ENCODE measurements at regions not wholly inside any gene's neighbourhood (a gene's known extent, or its start where the extent isn't known, plus 50 kb on each side); places are given as distances from the start of the nearest gene placed in this dataset.
"Not testable (repeated sequence)": the region's sequence is repeated elsewhere in the genome, so short reads cannot be mapped to it uniquely, and the experiment has no call there.

- H3K27me3 ChIP-seq (ENCODE audit: control insufficient read depth, insufficient read depth, low read length): no peaks in the 10 kb centered on the region
- H3K9me3 ChIP-seq (ENCODE audit: control insufficient read depth, low read length): no peaks in the 10 kb centered on the region
- no peaks in the 10 kb centered on the region for H3K36me3 ChIP-seq (ENCODE audit: control insufficient read depth, insufficient read depth, low read length)
- no peak overlapping the region for H3K9ac ChIP-seq (ENCODE audit: low read length)
- peaks cover 1% of the 10 kb centered on the region for H3K4me1 ChIP-seq (ENCODE audit: control insufficient read depth, insufficient read depth, low read length)
- H3K4me3 ChIP-seq (ENCODE audit: low read length): no peak overlapping the region
Measured at GRCh38 chr16:79892278-79892677, 291.7 kb upstream of the MAF start.

DNA sequence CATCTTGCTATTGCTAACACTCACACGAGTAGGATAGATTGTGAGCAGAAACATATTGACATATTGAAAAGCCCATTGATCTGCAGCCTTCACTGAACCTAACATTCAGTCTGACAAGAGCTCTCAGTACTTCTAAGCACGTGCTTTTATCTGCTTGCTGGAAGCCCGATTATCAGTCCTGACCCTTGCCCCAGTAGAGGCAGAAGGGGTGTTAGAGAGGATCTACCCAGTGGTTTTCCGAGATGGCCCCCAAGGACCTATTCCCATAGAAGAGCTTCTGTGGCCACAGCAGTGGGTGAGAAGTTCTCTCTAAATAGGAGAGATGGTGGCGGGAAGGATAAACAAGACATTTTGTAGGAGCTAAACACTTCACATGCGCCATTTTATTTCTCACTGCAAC is 290.9 kb upstream of the MAF start:
- no peaks in the 10 kb centered on the region for H3K4me1 ChIP-seq (ENCODE audit: control insufficient read depth, insufficient read depth, low read length)
- no peaks in the 10 kb centered on the region for H3K9me3 ChIP-seq (ENCODE audit: control insufficient read depth, low read length)
- no peaks in the 10 kb centered on the region for H3K36me3 ChIP-seq (ENCODE audit: control insufficient read depth, insufficient read depth, low read length)
- H3K27me3 ChIP-seq (ENCODE audit: control insufficient read depth, insufficient read depth, low read length): no peaks in the 10 kb centered on the region
- H3K9ac ChIP-seq (ENCODE audit: low read length): no peak overlapping the region
- H3K4me3 ChIP-seq (ENCODE audit: low read length): no peak overlapping the region

GRCh38 chr16:79887541-79888540 is 287.3 kb upstream of the MAF start:
- Histone ChIP-seq H3K4me3 (ENCODE audit: low read length) (no peak overlapping the region), H3K9ac (ENCODE audit: low read length) (no peak overlapping the region), H3K27me3 (ENCODE audit: control insufficient read depth, insufficient read depth, low read length) (no peaks in the 10 kb centered on the region), H3K36me3 (ENCODE audit: control insufficient read depth, insufficient read depth, low read length) (no peaks in the 10 kb centered on the region), H3K4me1 (ENCODE audit: control insufficient read depth, insufficient read depth, low read length) (no peaks in the 10 kb centered on the region), H3K9me3 (ENCODE audit: control insufficient read depth, low read length) (no peaks in the 10 kb centered on the region)

DNA sequence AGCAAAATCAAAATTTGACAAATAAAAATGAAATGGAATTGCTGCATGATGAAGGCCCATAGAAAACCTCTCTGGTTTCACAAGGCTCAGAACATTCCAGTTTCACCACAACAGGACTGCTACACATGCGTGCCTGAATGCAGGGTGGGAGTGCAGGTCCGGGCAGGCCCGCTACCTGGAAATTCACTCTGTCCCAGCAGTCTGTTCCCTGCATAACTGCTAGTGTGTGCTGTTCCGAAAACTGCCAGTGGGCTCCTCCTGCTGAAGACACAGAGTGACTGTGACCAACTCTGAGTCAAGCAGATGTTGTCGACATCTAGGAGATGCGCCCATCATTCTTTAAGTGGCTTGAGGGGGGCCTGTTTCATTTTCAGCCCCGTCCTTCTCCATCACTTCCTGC is 284.8 kb upstream of the MAF start:
- H3K4me1 ChIP-seq (ENCODE audit: control insufficient read depth, insufficient read depth, low read length): no peaks in the 10 kb centered on the region
- no peaks in the 10 kb centered on the region for H3K9me3 ChIP-seq (ENCODE audit: control insufficient read depth, low read length)
- H3K4me3 ChIP-seq (ENCODE audit: low read length): no peak overlapping the region
- H3K9ac ChIP-seq (ENCODE audit: low read length): no peak overlapping the region
- no peaks in the 10 kb centered on the region for H3K36me3 ChIP-seq (ENCODE audit: control insufficient read depth, insufficient read depth, low read length)
- no peaks in the 10 kb centered on the region for H3K27me3 ChIP-seq (ENCODE audit: control insufficient read depth, insufficient read depth, low read length)

DNA sequence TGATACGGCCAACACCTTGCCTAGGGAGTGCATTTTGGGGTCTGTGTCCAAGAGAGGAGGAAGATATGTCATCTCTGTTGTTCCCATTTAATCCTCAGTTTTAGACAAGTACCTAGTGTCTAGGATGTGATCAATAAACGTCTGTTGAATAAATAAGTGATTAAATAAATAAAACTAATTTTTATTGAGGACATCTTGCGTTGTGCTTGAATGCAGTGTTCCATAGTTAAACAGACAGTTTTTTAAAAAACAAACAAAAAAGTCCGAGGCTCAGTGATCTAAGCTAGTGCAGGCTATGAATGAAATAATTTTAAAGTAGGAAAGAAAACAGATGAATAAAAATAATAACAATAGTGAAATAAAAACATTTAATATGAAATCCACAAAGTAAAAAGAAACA is 283.0 kb upstream of the MAF start:
- Histone ChIP-seq H3K36me3 (ENCODE audit: control insufficient read depth, insufficient read depth, low read length) (no peaks in the 10 kb centered on the region), H3K27me3 (ENCODE audit: control insufficient read depth, insufficient read depth, low read length) (no peaks in the 10 kb centered on the region), H3K9ac (ENCODE audit: low read length) (no peak overlapping the region), H3K9me3 (ENCODE audit: control insufficient read depth, low read length) (no peaks in the 10 kb centered on the region), H3K4me1 (ENCODE audit: control insufficient read depth, insufficient read depth, low read length) (no peaks in the 10 kb centered on the region), H3K4me3 (ENCODE audit: low read length) (no peak overlapping the region)

DNA sequence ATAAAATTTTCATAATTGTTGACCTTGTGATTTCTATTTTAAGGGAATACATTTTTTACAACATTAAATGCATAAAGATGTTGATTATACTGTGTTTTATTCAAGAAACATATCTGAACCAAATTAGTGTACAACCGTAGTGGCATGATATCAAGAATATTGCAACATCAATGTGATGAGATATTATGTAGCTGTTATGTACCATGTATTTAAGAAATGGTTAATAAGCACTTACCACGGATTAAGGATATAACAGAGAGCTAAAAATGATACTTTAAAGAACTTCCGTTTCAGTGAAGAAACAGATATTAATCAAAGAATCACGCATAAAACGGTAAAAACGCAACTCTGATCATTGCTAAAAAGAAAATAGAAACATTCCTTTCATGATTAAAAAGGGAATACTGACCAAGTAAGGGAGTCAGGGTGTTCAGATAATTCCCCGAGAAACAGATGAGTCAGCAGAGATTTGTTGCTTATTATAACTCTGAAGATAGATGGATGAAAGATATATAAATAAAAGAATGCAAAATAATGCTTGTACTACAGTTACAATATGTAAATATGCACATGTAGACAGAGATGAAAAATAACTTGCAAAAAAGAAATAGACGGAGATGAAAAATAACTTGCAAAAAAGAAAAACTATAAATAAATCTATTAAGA is 281.9 kb upstream of the MAF start:
- Histone ChIP-seq H3K4me1 (ENCODE audit: control insufficient read depth, insufficient read depth, low read length) (no peaks in the 10 kb centered on the region), H3K4me3 (ENCODE audit: low read length) (no peak overlapping the region), H3K36me3 (ENCODE audit: control insufficient read depth, insufficient read depth, low read length) (no peaks in the 10 kb centered on the region), H3K27me3 (ENCODE audit: control insufficient read depth, insufficient read depth, low read length) (no peaks in the 10 kb centered on the region), H3K9ac (ENCODE audit: low read length) (no peak overlapping the region), H3K9me3 (ENCODE audit: control insufficient read depth, low read length) (no peaks in the 10 kb centered on the region)

GRCh38 chr16:79881107-79881506 is 280.6 kb upstream of the MAF start:
- not testable (repeated sequence) for H3K9me3 ChIP-seq (ENCODE audit: control insufficient read depth, low read length); H3K36me3 ChIP-seq (ENCODE audit: control insufficient read depth, insufficient read depth, low read length); H3K4me3 ChIP-seq (ENCODE audit: low read length); H3K27me3 ChIP-seq (ENCODE audit: control insufficient read depth, insufficient read depth, low read length); H3K4me1 ChIP-seq (ENCODE audit: control insufficient read depth, insufficient read depth, low read length); H3K9ac ChIP-seq (ENCODE audit: low read length)

- no peaks in the 10 kb centered on the region for H3K36me3 ChIP-seq (ENCODE audit: control insufficient read depth, insufficient read depth, low read length)
- H3K9me3 ChIP-seq (ENCODE audit: control insufficient read depth, low read length): no peaks in the 10 kb centered on the region
- no peak overlapping the region for H3K9ac ChIP-seq (ENCODE audit: low read length)
- no peaks in the 10 kb centered on the region for H3K27me3 ChIP-seq (ENCODE audit: control insufficient read depth, insufficient read depth, low read length)
- no peaks in the 10 kb centered on the region for H3K4me1 ChIP-seq (ENCODE audit: control insufficient read depth, insufficient read depth, low read length)
- no peak overlapping the region for H3K4me3 ChIP-seq (ENCODE audit: low read length)
Measured at GRCh38 chr16:79876332-79876730, 275.8 kb upstream of the MAF start.

DNA sequence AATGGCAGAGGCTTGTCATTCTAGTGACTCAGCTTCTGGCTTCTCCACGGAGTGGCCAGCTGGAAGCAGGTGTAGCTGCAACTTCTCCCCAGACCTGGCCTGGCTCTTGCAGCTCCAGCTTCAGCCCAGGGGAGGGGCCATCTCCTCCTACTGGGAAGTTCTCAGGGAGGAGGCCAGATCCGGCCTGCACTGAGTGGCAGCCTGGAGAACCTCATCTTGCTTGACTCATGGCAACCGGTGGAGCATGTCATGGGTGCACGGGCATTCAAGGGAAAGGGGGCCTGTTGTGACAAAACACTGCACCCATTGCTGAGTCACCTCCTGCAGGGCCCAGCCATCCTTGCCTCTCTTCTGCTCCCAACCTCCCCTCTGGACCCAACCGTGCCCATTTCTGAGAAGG is 273.9 kb upstream of the MAF start:
- Histone ChIP-seq H3K4me3 (ENCODE audit: low read length) (no peak overlapping the region), H3K9ac (ENCODE audit: low read length) (no peak overlapping the region), H3K36me3 (ENCODE audit: control insufficient read depth, insufficient read depth, low read length) (no peaks in the 10 kb centered on the region), H3K27me3 (ENCODE audit: control insufficient read depth, insufficient read depth, low read length) (no peaks in the 10 kb centered on the region), H3K4me1 (ENCODE audit: control insufficient read depth, insufficient read depth, low read length) (no peaks in the 10 kb centered on the region), H3K9me3 (ENCODE audit: control insufficient read depth, low read length) (no peaks in the 10 kb centered on the region)

DNA sequence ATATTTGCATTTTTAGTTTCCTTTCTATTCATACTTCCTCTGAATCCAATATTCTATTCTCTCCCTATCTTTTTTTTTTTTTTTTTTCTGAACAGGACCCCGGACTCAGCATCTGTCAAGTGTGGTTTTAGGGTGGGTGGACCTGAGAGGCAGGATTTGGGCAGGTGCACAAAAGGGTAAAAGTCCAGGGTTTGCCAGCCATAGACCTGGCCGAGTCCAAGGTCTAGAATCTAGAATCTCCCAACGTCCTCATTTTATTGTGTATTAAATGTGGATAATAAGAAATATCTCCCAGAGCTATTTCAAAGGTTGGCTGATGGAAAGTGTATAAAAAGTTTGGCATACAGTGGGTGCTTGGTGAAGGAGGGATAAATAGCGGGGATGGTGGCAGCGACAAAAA is 273.3 kb upstream of the MAF start:
- no peaks in the 10 kb centered on the region for H3K27me3 ChIP-seq (ENCODE audit: control insufficient read depth, insufficient read depth, low read length)
- no peaks in the 10 kb centered on the region for H3K4me1 ChIP-seq (ENCODE audit: control insufficient read depth, insufficient read depth, low read length)
- H3K36me3 ChIP-seq (ENCODE audit: control insufficient read depth, insufficient read depth, low read length): no peaks in the 10 kb centered on the region
- H3K4me3 ChIP-seq (ENCODE audit: low read length): no peak overlapping the region
- no peak overlapping the region for H3K9ac ChIP-seq (ENCODE audit: low read length)
- no peaks in the 10 kb centered on the region for H3K9me3 ChIP-seq (ENCODE audit: control insufficient read depth, low read length)

GRCh38 chr16:79871906-79872305 is 271.4 kb upstream of the MAF start:
- Histone ChIP-seq H3K9ac (ENCODE audit: low read length) (no peak overlapping the region), H3K27me3 (ENCODE audit: control insufficient read depth, insufficient read depth, low read length) (no peaks in the 10 kb centered on the region), H3K4me1 (ENCODE audit: control insufficient read depth, insufficient read depth, low read length) (no peaks in the 10 kb centered on the region), H3K9me3 (ENCODE audit: control insufficient read depth, low read length) (no peaks in the 10 kb centered on the region), H3K36me3 (ENCODE audit: control insufficient read depth, insufficient read depth, low read length) (no peaks in the 10 kb centered on the region), H3K4me3 (ENCODE audit: low read length) (no peak overlapping the region)

- Histone ChIP-seq H3K36me3 (ENCODE audit: control insufficient read depth, insufficient read depth, low read length) (no peaks in the 10 kb centered on the region), H3K9ac (ENCODE audit: low read length) (no peak overlapping the region)
Measured at GRCh38 chr16:79870016-79870886, 269.7 kb upstream of the MAF start.

More at GRCh38 chr16:79870016-79870886, 269.7 kb upstream of the MAF start:
- Histone ChIP-seq H3K4me3 (ENCODE audit: low read length) (no peak overlapping the region), H3K27me3 (ENCODE audit: control insufficient read depth, insufficient read depth, low read length) (no peaks in the 10 kb centered on the region), H3K9me3 (ENCODE audit: control insufficient read depth, low read length) (no peaks in the 10 kb centered on the region), H3K4me1 (ENCODE audit: control insufficient read depth, insufficient read depth, low read length) (no peaks in the 10 kb centered on the region)

Data from mucosa of stomach (tissue), 1 donor.